ENCODE measurements at regions not wholly inside any gene's neighbourhood (a gene's known extent, or its start where the extent isn't known, plus 50 kb on each side); places are given as distances from the start of the nearest gene placed in this dataset.

- intact Hi-C loops (cut with DNase I) = no loop called here
- DNase-seq = no peak
Observed at GRCh38 chr12:24608637-24609285, 340.1 kb downstream of the BCAT1 start.

GRCh38 chr12:24608108-24608507 lies 340.8 kb downstream of the BCAT1 start:
- intact Hi-C loops (cut with DNase I) = no loop called here
- no peak for DNase-seq

- intact Hi-C loops (cut with DNase I) = no loop called here
- no peak for DNase-seq
Observed at GRCh38 chr12:24605916-24606315, 343.0 kb downstream of the BCAT1 start.

GRCh38 chr12:24605466-24605865 lies 343.4 kb downstream of the BCAT1 start:
- DNase-seq = no peak
- intact Hi-C loops (cut with DNase I) = no loop called here

- no peak for DNase-seq
- intact Hi-C loops (cut with DNase I) = no loop called here
Observed at GRCh38 chr12:24603371-24603770, 345.5 kb downstream of the BCAT1 start.

GRCh38 chr12:24600996-24601395 lies 347.9 kb downstream of the BCAT1 start:
- intact Hi-C loops (cut with DNase I) = no loop called here
- no peak for DNase-seq

- no peak for DNase-seq
- intact Hi-C loops (cut with DNase I) = no loop called here
Observed at GRCh38 chr12:24600551-24600950, 348.4 kb downstream of the BCAT1 start.

- intact Hi-C loops (cut with DNase I) = loop anchor here (10.0 kb wide), 2 partner anchors 495 to 1395 kb away; no protein-coding TSS in a partner anchor
- DNase-seq = no peak
Observed at GRCh38 chr12:24599736-24600135, 349.2 kb downstream of the BCAT1 start.

- intact Hi-C loops (cut with DNase I) = loop anchor here (10.0 kb wide), 2 partner anchors 493 to 1393 kb away; no protein-coding TSS in a partner anchor
- DNase-seq = no peak
Observed at GRCh38 chr12:24597580-24597979, 351.3 kb downstream of the BCAT1 start.

- intact Hi-C loops (cut with DNase I) = loop anchor here (10.0 kb wide), 2 partner anchors 492 to 1392 kb away; no protein-coding TSS in a partner anchor
- DNase-seq = no peak
Observed at GRCh38 chr12:24596768-24597388, 352.0 kb downstream of the BCAT1 start.

GRCh38 chr12:24595652-24596235 lies 353.2 kb downstream of the BCAT1 start:
- intact Hi-C loops (cut with DNase I) = loop anchor here (10.0 kb wide), 2 partner anchors 491 to 1391 kb away; no protein-coding TSS in a partner anchor

GRCh38 chr12:24591715-24592440 lies 357.0 kb downstream of the BCAT1 start:
- DNase-seq = no peak
- intact Hi-C loops (cut with DNase I) = loop anchor here (10.0 kb wide), 2 partner anchors 487 to 1387 kb away; no protein-coding TSS in a partner anchor

More at GRCh38 chr12:24595652-24596235, 353.2 kb downstream of the BCAT1 start:
- DNase-seq = no peak

GRCh38 chr12:24591079-24591626 lies 357.7 kb downstream of the BCAT1 start:
- no peak for DNase-seq
- intact Hi-C loops (cut with DNase I) = loop anchor here (10.0 kb wide), 2 partner anchors 486 to 1386 kb away; no protein-coding TSS in a partner anchor

- intact Hi-C loops (cut with DNase I) = no loop called here
- no peak for DNase-seq
Observed at GRCh38 chr12:24586293-24586692, 362.6 kb downstream of the BCAT1 start.

GRCh38 chr12:24584032-24584675 lies 364.7 kb downstream of the BCAT1 start:
- DNase-seq = peak in 1 of 10 donors; percentile 35
- intact Hi-C loops (cut with DNase I) = no loop called here

GRCh38 chr12:24582954-24583601 lies 365.8 kb downstream of the BCAT1 start:
- intact Hi-C loops (cut with DNase I) = no loop called here
- DNase-seq = peak in 1 of 10 donors; percentile 55

- no peak for DNase-seq
- intact Hi-C loops (cut with DNase I) = no loop called here
Observed at GRCh38 chr12:24574538-24574937, 374.4 kb downstream of the BCAT1 start.

- intact Hi-C loops (cut with DNase I) = no loop called here
- no peak for DNase-seq
Observed at GRCh38 chr12:24573621-24574020, 375.3 kb downstream of the BCAT1 start.

GRCh38 chr12:24565300-24565699 lies 383.6 kb downstream of the BCAT1 start:
- intact Hi-C loops (cut with DNase I) = no loop called here
- DNase-seq = no peak
